ENCODE measurements at regions not wholly inside any gene's neighbourhood (a gene's known extent, or its start where the extent isn't known, plus 50 kb on each side); places are given as distances from the start of the nearest gene placed in this dataset.

GRCh38 chr11:19576054-19576453 is 136.6 kb upstream of the NAV2 start:
- Histone ChIP-seq H3K36me3 (ENCODE audit: control insufficient read depth, low read length) (no peaks in the 10 kb centered on the region), H3K79me2 (ENCODE audit: control insufficient read depth, low read length) (no peaks in the 10 kb centered on the region), H3K4me1 (ENCODE audit: control insufficient read depth, low read length) (no peaks in the 10 kb centered on the region), H3F3A (ENCODE audit: control insufficient read depth, insufficient read depth) (no peaks in the 10 kb centered on the region), H3K4me3 (ENCODE audit: low read length) (no peak overlapping the region), H4K20me1 (ENCODE audit: control insufficient read depth, insufficient read depth, low read depth, low read length) (no peaks in the 10 kb centered on the region), H3K9me2 (replicated peaks; ENCODE audit: control insufficient read depth, low read length) (no peaks in the 10 kb centered on the region), H3K27ac (ENCODE audit: low read depth, low read length) (no peak overlapping the region), H3K4me2 (ENCODE audit: low read length) (no peak overlapping the region), H3K27me3 (ENCODE audit: control insufficient read depth, low read length) (no peaks in the 10 kb centered on the region), H3K9me3 (ENCODE audit: control insufficient read depth, insufficient read depth, low read length) (no peaks in the 10 kb centered on the region)
- TF ChIP-seq, protein P1, sequence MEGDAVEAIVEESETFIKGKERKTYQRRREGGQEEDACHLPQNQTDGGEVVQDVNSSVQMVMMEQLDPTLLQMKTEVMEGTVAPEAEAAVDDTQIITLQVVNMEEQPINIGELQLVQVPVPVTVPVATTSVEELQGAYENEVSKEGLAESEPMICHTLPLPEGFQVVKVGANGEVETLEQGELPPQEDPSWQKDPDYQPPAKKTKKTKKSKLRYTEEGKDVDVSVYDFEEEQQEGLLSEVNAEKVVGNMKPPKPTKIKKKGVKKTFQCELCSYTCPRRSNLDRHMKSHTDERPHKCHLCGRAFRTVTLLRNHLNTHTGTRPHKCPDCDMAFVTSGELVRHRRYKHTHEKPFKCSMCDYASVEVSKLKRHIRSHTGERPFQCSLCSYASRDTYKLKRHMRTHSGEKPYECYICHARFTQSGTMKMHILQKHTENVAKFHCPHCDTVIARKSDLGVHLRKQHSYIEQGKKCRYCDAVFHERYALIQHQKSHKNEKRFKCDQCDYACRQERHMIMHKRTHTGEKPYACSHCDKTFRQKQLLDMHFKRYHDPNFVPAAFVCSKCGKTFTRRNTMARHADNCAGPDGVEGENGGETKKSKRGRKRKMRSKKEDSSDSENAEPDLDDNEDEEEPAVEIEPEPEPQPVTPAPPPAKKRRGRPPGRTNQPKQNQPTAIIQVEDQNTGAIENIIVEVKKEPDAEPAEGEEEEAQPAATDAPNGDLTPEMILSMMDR (IDR thresholded peaks at IDR 0.05; ENCODE audit: low read depth, low read length, poor library complexity, severe bottlenecking) = no peak
- no peak for TF ChIP-seq EZH2phosphoT487 (IDR thresholded peaks at IDR 0.05; ENCODE audit: borderline replicate concordance, low read length)

- H3F3A ChIP-seq (ENCODE audit: control insufficient read depth, insufficient read depth) = no peaks in the 10 kb centered on the region
- H3K4me1 ChIP-seq (ENCODE audit: control insufficient read depth, low read length) = no peaks in the 10 kb centered on the region
- H3K9me3 ChIP-seq (ENCODE audit: control insufficient read depth, insufficient read depth, low read length) = no peaks in the 10 kb centered on the region
- H3K79me2 ChIP-seq (ENCODE audit: control insufficient read depth, low read length) = no peaks in the 10 kb centered on the region
- H3K4me3 ChIP-seq (ENCODE audit: low read length) = no peak overlapping the region
- H3K27me3 ChIP-seq (ENCODE audit: control insufficient read depth, low read length) = no peaks in the 10 kb centered on the region
- no peaks in the 10 kb centered on the region for H3K36me3 ChIP-seq (ENCODE audit: control insufficient read depth, low read length)
- no peaks in the 10 kb centered on the region for H3K9me2 ChIP-seq (replicated peaks; ENCODE audit: control insufficient read depth, low read length)
- no peak for TF ChIP-seq EZH2phosphoT487 (IDR thresholded peaks at IDR 0.05; ENCODE audit: borderline replicate concordance, low read length)
- TF ChIP-seq, protein P1 (IDR thresholded peaks at IDR 0.05; ENCODE audit: low read depth, low read length, poor library complexity, severe bottlenecking) = no peak
- no peak overlapping the region for H3K4me2 ChIP-seq (ENCODE audit: low read length)
- H3K27ac ChIP-seq (ENCODE audit: low read depth, low read length) = no peak overlapping the region
- H4K20me1 ChIP-seq (ENCODE audit: control insufficient read depth, insufficient read depth, low read depth, low read length) = no peaks in the 10 kb centered on the region
Observed at GRCh38 chr11:19574916-19575315, 137.7 kb upstream of the NAV2 start.

- no peak overlapping the region for H3K4me2 ChIP-seq (ENCODE audit: low read length)
- no peaks in the 10 kb centered on the region for H3K36me3 ChIP-seq (ENCODE audit: control insufficient read depth, low read length)
- no peaks in the 10 kb centered on the region for H3K9me2 ChIP-seq (replicated peaks; ENCODE audit: control insufficient read depth, low read length)
- H3F3A ChIP-seq (ENCODE audit: control insufficient read depth, insufficient read depth) = no peaks in the 10 kb centered on the region
- TF ChIP-seq, protein P1 (IDR thresholded peaks at IDR 0.05; ENCODE audit: low read depth, low read length, poor library complexity, severe bottlenecking) = no peak
- TF ChIP-seq EZH2phosphoT487 (IDR thresholded peaks at IDR 0.05; ENCODE audit: borderline replicate concordance, low read length) = no peak
- no peaks in the 10 kb centered on the region for H3K27me3 ChIP-seq (ENCODE audit: control insufficient read depth, low read length)
- no peaks in the 10 kb centered on the region for H3K4me1 ChIP-seq (ENCODE audit: control insufficient read depth, low read length)
- H3K27ac ChIP-seq (ENCODE audit: low read depth, low read length) = no peak overlapping the region
- no peaks in the 10 kb centered on the region for H3K79me2 ChIP-seq (ENCODE audit: control insufficient read depth, low read length)
- no peaks in the 10 kb centered on the region for H3K9me3 ChIP-seq (ENCODE audit: control insufficient read depth, insufficient read depth, low read length)
- H3K4me3 ChIP-seq (ENCODE audit: low read length) = no peak overlapping the region
- no peaks in the 10 kb centered on the region for H4K20me1 ChIP-seq (ENCODE audit: control insufficient read depth, insufficient read depth, low read depth, low read length)
Observed at GRCh38 chr11:19573666-19574065, 139.0 kb upstream of the NAV2 start.

DNA sequence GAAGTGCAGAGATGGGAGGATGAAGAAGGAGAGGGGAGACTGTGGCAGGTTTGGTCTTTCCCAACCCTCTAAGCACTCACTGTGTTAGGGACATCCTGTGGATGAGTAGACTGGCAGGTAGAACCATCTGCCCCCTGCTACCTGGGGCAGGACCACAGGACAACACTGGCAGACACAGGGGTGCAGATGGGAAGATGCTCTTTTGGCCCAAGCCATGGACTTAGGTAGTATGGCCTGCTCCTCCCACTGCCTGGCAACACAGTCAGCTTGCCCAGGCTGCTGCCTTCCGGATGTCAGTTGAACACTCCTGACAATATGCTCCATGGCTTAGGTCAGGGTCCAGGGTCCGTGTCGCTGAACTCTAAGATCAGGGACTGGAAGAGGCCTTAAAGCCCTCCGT is 140.7 kb upstream of the NAV2 start:
- no peaks in the 10 kb centered on the region for H3K79me2 ChIP-seq (ENCODE audit: control insufficient read depth, low read length)
- no peak overlapping the region for H3K4me2 ChIP-seq (ENCODE audit: low read length)
- TF ChIP-seq EZH2phosphoT487 (IDR thresholded peaks at IDR 0.05; ENCODE audit: borderline replicate concordance, low read length) = no peak
- TF ChIP-seq, protein P1 (IDR thresholded peaks at IDR 0.05; ENCODE audit: low read depth, low read length, poor library complexity, severe bottlenecking) = no peak
- no peaks in the 10 kb centered on the region for H4K20me1 ChIP-seq (ENCODE audit: control insufficient read depth, insufficient read depth, low read depth, low read length)
- no peaks in the 10 kb centered on the region for H3K9me2 ChIP-seq (replicated peaks; ENCODE audit: control insufficient read depth, low read length)
- no peaks in the 10 kb centered on the region for H3K36me3 ChIP-seq (ENCODE audit: control insufficient read depth, low read length)
- H3K4me1 ChIP-seq (ENCODE audit: control insufficient read depth, low read length) = no peaks in the 10 kb centered on the region
- no peaks in the 10 kb centered on the region for H3K9me3 ChIP-seq (ENCODE audit: control insufficient read depth, insufficient read depth, low read length)
- H3K27ac ChIP-seq (ENCODE audit: low read depth, low read length) = no peak overlapping the region
- H3K27me3 ChIP-seq (ENCODE audit: control insufficient read depth, low read length) = no peaks in the 10 kb centered on the region
- no peak overlapping the region for H3K4me3 ChIP-seq (ENCODE audit: low read length)
- no peaks in the 10 kb centered on the region for H3F3A ChIP-seq (ENCODE audit: control insufficient read depth, insufficient read depth)
